NAMALWA (cell line): ENCODE measurements at regions not wholly inside any gene's neighbourhood (a gene's known extent, or its start where the extent isn't known, plus 50 kb on each side); places are given as distances from the start of the nearest gene placed in this dataset.

Experiments
- DNase-seq: peaks from one replicate; pipeline ENCODE4 v3.0.0-alpha.2; 2015; ENCODE audit warnings: low spot score

GRCh38 chr10:78829565-78829964 is 239.2 kb upstream of the ZMIZ1 start:
- DNase-seq: no peak

GRCh38 chr10:78830062-78830975 is 238.4 kb upstream of the ZMIZ1 start:
- no peak for DNase-seq

- DNase-seq: no peak
Observed at GRCh38 chr10:78830976-78831375, 237.8 kb upstream of the ZMIZ1 start.

DNA sequence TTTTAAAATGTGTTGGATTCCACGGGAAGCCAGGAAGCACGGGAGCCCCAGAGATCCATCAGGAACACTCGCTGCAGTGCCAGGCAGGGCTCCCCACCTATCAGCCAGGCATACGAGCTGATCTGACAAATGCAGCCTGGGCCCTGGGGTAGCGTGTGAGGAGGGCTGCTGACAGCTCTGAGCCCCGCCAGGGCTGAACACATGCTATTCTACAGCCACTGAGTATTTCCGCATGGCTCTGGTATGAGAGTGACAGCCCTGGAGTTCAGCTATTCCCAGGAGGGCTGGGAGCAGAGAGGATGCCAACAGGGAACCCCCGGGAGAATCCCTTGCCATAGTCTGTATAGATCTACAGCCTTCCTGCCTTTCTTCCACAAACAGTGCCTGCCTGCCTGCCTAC is 237.3 kb upstream of the ZMIZ1 start:
- no peak for DNase-seq

DNA sequence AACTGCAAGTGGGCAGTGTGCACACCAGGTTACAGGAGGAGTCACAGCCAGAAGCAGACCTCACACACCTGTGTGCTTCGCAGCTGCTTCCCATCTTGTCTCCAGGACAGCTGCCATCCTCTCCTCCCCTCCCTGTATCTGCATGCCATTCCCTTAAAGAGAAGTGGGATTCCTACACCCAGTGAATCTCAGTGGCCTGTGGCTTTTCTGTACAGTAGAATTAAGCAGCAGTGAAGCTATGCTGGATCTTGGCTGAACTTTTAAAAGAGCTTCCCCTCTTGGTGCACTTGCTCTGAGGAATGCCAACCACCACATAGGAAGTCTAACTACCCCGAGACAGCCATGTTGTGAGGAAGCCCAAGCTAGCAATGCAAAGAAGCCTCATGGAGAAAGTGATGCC is 236.5 kb upstream of the ZMIZ1 start:
- no peak for DNase-seq

- no peak for DNase-seq
Observed at GRCh38 chr10:78838141-78838657, 230.6 kb upstream of the ZMIZ1 start.

DNA sequence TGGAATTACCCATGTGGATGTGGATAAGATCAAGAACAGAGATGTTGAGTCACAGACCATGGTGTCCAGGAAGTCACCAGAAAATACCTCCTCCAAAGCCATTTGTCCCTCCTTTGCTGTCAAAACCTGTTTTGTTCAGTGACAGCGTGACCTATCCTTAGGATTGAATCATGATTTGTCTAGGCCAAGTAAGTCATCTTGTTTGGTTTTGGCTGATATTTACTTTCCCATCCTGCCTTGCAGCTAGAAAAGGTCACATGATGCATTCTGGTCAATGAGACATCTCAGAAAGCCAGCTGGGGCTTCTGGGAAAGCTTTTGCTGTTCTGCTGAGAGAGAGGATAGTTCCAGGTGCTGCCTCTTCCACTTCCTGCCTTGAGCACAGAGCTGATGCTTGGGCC is 225.3 kb upstream of the ZMIZ1 start:
- DNase-seq: peak; percentile 1

DNA sequence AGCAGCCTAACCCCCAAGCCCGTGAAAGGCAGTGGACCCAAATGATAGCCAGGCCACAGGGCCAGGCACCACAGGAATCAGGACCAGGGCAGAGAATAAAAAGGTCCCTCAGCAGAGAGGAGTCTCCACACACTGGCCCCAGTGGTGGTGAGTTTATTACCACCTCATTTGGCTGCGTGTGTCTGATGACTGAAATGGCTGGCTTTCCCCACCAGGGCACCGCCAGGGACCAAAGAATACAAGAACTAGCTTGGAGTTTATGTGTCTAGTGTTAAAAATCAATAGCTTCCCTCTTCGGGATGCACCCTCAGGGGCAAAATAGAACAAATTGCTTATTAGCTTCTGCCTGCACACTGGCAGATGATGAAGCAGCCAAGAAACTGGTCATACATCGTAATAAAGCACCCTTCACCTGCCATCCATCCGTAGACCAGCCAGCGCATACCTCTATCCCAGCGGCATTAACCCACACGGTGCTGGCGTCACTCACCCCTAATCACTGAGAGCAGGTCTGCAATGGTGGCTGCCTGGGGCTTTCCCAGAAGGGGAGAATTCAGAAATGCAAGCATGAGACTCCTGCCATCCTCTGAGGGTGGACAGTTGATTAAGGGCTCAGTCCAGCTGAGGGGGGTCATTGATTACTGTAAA is 223.7 kb upstream of the ZMIZ1 start:
- peak; percentile 4 for DNase-seq

- DNase-seq: no peak
Observed at GRCh38 chr10:78846071-78846470, 222.7 kb upstream of the ZMIZ1 start.

DNA sequence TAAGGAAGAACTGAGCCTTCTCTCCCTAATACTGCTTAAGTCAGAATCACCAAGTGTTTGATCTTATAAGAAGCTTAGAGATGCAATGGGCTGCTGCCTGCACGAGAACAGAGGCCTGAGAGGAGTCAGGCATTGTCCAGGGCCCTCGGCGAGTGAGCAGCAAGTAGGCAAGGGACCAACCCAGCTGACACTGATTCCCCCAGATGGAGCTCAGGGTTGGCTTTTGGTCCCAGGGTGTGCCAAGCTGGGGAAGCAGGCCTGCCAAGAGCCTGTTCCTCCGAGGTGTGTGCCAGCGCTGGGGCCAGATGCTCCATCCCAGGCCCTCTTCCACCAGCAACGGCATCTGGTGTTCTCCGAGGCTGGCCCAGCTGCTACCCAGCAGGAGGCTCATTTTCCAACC is 222.0 kb upstream of the ZMIZ1 start:
- DNase-seq: no peak

GRCh38 chr10:78847485-78847884 is 221.3 kb upstream of the ZMIZ1 start:
- no peak for DNase-seq

DNA sequence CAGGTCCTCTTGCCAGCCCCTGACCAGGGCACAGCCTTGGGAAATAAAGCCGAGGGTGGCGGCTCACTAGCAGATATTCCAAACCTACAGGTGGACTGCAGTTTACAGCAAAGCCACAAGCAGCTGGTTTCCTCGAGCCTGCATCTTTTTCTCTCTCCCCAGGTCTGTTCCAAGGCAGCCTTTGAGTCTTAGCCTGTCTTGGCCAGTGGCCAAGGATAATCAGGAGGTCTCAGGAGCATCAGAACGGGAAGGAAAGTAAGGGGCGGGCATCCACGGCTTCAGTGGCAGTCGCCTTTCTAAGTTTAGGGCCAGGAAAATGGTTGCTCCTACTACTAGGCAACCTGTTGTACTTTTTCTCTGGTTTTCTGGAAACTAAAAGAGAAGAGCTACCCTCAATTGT is 219.7 kb upstream of the ZMIZ1 start:
- DNase-seq: no peak

DNA sequence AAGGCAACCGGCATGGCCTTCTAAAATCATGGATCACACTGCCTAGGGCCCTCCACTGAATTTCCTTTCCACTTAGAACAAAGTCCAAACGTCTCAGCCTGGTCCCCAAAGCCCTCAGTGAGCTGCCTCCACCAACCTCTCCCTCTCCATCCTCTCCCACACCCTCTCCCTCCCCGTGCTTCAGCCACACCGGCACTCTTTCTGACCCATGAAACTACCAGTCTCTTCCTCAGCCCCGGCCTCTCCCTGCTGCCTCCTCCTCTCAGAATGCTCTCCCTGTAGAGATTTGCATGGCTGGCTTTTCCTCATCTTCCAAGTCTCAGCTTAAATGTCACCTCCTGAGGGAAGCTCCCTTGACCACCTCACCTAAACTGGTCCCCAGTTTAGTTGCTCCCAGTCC is 219.0 kb upstream of the ZMIZ1 start:
- DNase-seq: no peak

GRCh38 chr10:78850644-78851435 is 217.9 kb upstream of the ZMIZ1 start:
- DNase-seq: no peak

- DNase-seq: no peak
Observed at GRCh38 chr10:78851647-78852046, 217.1 kb upstream of the ZMIZ1 start.

- peak; percentile 1 for DNase-seq
Observed at GRCh38 chr10:78852466-78853240, 216.1 kb upstream of the ZMIZ1 start.

DNA sequence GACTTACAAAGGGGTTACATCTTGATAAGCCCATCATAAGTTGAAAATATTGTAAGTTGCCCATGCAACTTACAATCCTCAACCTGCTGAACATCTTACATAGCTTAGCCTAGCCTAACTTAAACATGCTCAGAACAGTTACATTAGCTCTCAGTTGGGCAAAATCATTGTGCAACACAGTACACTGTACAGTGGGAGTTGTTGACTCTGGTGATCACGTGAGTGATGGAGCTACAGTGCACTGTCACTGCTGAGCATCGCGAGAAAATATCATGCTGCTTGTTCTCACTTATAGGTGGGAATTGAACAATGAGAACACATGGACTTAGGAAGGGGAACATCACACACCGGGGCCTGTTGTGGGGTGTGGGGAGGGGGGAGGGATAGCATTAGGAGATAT is 214.9 kb upstream of the ZMIZ1 start:
- no peak for DNase-seq

GRCh38 chr10:78856421-78856820 is 212.3 kb upstream of the ZMIZ1 start:
- DNase-seq: no peak

DNA sequence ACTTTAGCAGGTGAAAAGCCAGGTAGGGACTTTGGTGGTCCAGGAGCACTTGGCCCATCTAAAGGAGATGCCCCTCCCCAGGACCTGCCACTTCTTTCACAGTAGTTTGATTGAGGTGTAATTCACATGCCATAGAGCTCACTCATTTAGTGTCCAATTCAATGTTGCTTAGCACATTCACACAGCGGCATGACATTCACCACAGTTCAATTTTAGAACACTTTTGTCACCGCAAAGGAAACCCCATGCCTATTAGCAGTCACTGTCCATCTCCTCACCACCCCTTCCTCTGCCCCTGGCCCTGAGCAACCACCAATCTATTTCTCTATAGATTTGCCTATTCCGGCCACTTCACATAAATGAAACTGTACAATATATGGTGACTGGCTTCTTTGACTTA is 211.6 kb upstream of the ZMIZ1 start:
- DNase-seq: no peak

GRCh38 chr10:78859266-78859665 is 209.5 kb upstream of the ZMIZ1 start:
- no peak for DNase-seq

DNA sequence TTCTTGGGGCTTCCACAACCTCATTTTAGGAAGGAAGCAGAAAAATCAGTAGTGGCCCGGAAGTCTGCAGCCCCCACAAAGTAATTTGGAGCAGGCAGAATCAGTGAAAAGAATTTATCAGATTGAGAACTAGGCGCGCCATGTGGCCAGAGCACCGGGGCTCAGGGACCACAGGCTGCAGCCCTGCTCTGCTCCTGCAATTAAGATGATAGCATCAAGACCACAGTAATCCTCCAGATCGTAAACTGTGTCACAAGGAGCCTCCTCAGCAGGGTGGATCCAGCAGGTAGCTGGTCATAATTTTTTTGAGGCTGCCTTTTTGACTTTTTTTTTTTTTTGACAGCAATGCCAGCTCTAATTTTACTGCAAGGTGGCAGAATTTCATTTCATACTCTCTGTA is 209.0 kb upstream of the ZMIZ1 start:
- no peak for DNase-seq
